ENCODE measurements at regions not wholly inside any gene's neighbourhood (a gene's known extent, or its start where the extent isn't known, plus 50 kb on each side); places are given as distances from the start of the nearest gene placed in this dataset.

GRCh38 chr7:157479326-157479725, 142.5 kb downstream of the DNAJB6 start:
- intact Hi-C loops (cut with micrococcal nuclease): no loop called here

GRCh38 chr7:157480371-157481050, 143.7 kb downstream of the DNAJB6 start:
- no TSS peak for BruUV-seq (replicated peaks)

More at GRCh38 chr7:157479326-157479725, 142.5 kb downstream of the DNAJB6 start:
- Histone ChIP-seq H3K27ac (ENCODE audit: low read length) (no peak overlapping the region), H3K4me3 (ENCODE audit: low read length) (no peak overlapping the region), H4K20me1 (ENCODE audit: low read length) (no peaks in the 10 kb centered on the region), H3F3A (ENCODE audit: low read length, unreplicated experiment) (no peaks in the 10 kb centered on the region), H3K79me2 (ENCODE audit: low read length) (no peaks in the 10 kb centered on the region), H3K36me3 (ENCODE audit: low read depth, low read length) (no peaks in the 10 kb centered on the region), H2AFZ (ENCODE audit: low read length) (no peak overlapping the region), H3K9ac (ENCODE audit: low read length) (no peak overlapping the region), H3K4me2 (ENCODE audit: low read length) (no peak overlapping the region), H3K4me1 (ENCODE audit: insufficient read depth, low read length) (no peaks in the 10 kb centered on the region), H3K27me3 (ENCODE audit: low read length) (no peaks in the 10 kb centered on the region), H3K9me3 (ENCODE audit: low read length) (no peaks in the 10 kb centered on the region), H3K9me2 (replicated peaks; ENCODE audit: low read length) (no peaks in the 10 kb centered on the region)
- ChIA-PET CTCF (no interaction called here), POLR2A (ENCODE audit: unreplicated experiment) (no interaction called here)
- no TSS peak for BruUV-seq (replicated peaks)
- TF ChIP-seq EZH2 (IDR thresholded peaks at IDR 0.05; ENCODE audit: low read length, unreplicated experiment) (no peak), EZH2phosphoT487 (IDR thresholded peaks at IDR 0.05; ENCODE audit: borderline replicate concordance, low read length) (no peak), CTCF (conservative IDR thresholded peaks at IDR 0.05; ENCODE audit: low read depth, low read length) (no peak)
- DNase-seq: no peak
- ATAC-seq: no peak

More at GRCh38 chr7:157480371-157481050, 143.7 kb downstream of the DNAJB6 start:
- H2AFZ ChIP-seq (ENCODE audit: low read length): no peak overlapping the region
- H3K79me2 ChIP-seq (ENCODE audit: low read length): no peaks in the 10 kb centered on the region
- H3K4me3 ChIP-seq (ENCODE audit: low read length): no peak overlapping the region
- no peaks in the 10 kb centered on the region for H3K36me3 ChIP-seq (ENCODE audit: low read depth, low read length)
- no peaks in the 10 kb centered on the region for H3K27me3 ChIP-seq (ENCODE audit: low read length)
- H4K20me1 ChIP-seq (ENCODE audit: low read length): no peaks in the 10 kb centered on the region
- no peaks in the 10 kb centered on the region for H3K4me1 ChIP-seq (ENCODE audit: insufficient read depth, low read length)
- POLR2A ChIA-PET (ENCODE audit: unreplicated experiment): no interaction called here
- H3K4me2 ChIP-seq (ENCODE audit: low read length): no peak overlapping the region
- no peak for TF ChIP-seq EZH2 (IDR thresholded peaks at IDR 0.05; ENCODE audit: low read length, unreplicated experiment)
- TF ChIP-seq EZH2phosphoT487 (IDR thresholded peaks at IDR 0.05; ENCODE audit: borderline replicate concordance, low read length): no peak
- no peak for TF ChIP-seq CTCF (conservative IDR thresholded peaks at IDR 0.05; ENCODE audit: low read depth, low read length)
- H3K9me3 ChIP-seq (ENCODE audit: low read length): no peaks in the 10 kb centered on the region
- no peak overlapping the region for H3K9ac ChIP-seq (ENCODE audit: low read length)
- ATAC-seq (no peak), DNase-seq (no peak)
- no peak overlapping the region for H3K27ac ChIP-seq (ENCODE audit: low read length)
- intact Hi-C loops (cut with micrococcal nuclease): no loop called here
- H3F3A ChIP-seq (ENCODE audit: low read length, unreplicated experiment): no peaks in the 10 kb centered on the region
- CTCF ChIA-PET: no interaction called here
- H3K9me2 ChIP-seq (replicated peaks; ENCODE audit: low read length): no peaks in the 10 kb centered on the region
